ENCODE measurements at regions not wholly inside any gene's neighbourhood (a gene's known extent, or its start where the extent isn't known, plus 50 kb on each side); places are given as distances from the start of the nearest gene placed in this dataset.

- no peaks in the 10 kb centered on the region for H3K9me3 ChIP-seq (replicated peaks; ENCODE audit: control insufficient read depth, insufficient read depth, low read depth, low read length)
- no peak for ATAC-seq
- intact Hi-C loops (cut with micrococcal nuclease) (no loop called here), in situ Hi-C loops (cut with MboI) (no loop called here)
- no peak overlapping the region for H3K9ac ChIP-seq (ENCODE audit: insufficient read depth in 1 of 2, low read depth in 2 of 2, low read length in 2 of 2)
- H3K4me3 ChIP-seq: no peak overlapping the region
- POLR2A ChIA-PET: no interaction called here
- no TSS peak for BruUV-seq (replicated peaks)
- H2AFZ ChIP-seq (ENCODE audit: low read depth, low read length): no peak overlapping the region
- H3K36me3 ChIP-seq (ENCODE audit: control insufficient read depth, insufficient read depth, low read length): no peaks in the 10 kb centered on the region
- no peaks in the 10 kb centered on the region for H3K27me3 ChIP-seq (ENCODE audit: control insufficient read depth in 2 of 2, insufficient read depth in 2 of 2, low read length in 2 of 2)
- no peak for DNase-seq (ENCODE audit: extremely low read depth in 1 of 4, low spot score in 3 of 4)
- H3K4me2 ChIP-seq (ENCODE audit: insufficient read depth, low read length): no peak overlapping the region
- FAIRE-seq: no peak
- 0% methylated on average over 1 of the region's 1 CpG for WGBS (ENCODE audit: insufficient coverage, low coverage, missing lambda C conversion rate)
- no peaks in the 10 kb centered on the region for H3K9me1 ChIP-seq (ENCODE audit: control insufficient read depth, insufficient read depth, low read length)
- no peaks in the 10 kb centered on the region for H4K20me1 ChIP-seq (replicated peaks; ENCODE audit: control insufficient read depth, insufficient read depth, low read length)
- H3K4me1 ChIP-seq (replicated peaks in 1 of 2; ENCODE audit: control insufficient read depth in 2 of 2, insufficient read depth in 2 of 2, low read length in 2 of 2): no peaks in the 10 kb centered on the region
- CTCF ChIA-PET (ENCODE audit: low intra/inter-chr PET ratio): no interaction called here
- H3K27ac ChIP-seq (ENCODE audit: extremely low read depth, low read depth, low read length): no peak overlapping the region
- no peak for TF ChIP-seq TRIM28 (IDR thresholded peaks at IDR 0.05)
- no peak for TF ChIP-seq PHTF2 (CRISPR knock-in tag; IDR thresholded peaks at IDR 0.05)
- TF ChIP-seq GABPB1 (CRISPR knock-in tag; IDR thresholded peaks at IDR 0.05): no peak
- TF ChIP-seq CHD4 (IDR thresholded peaks at IDR 0.05; ENCODE audit: insufficient read depth, insufficient replicate concordance, low read depth, low read length, poor library complexity, severe bottlenecking): no peak
- TF ChIP-seq IRF1 (CRISPR knock-in tag; IDR thresholded peaks at IDR 0.05; ENCODE audit: borderline replicate concordance): no peak
- TF ChIP-seq PHF8 (IDR thresholded peaks at IDR 0.05; ENCODE audit: borderline replicate concordance, low read length): no peak
- no peak for TF ChIP-seq HOXB6 (CRISPR knock-in tag; IDR thresholded peaks at IDR 0.05; ENCODE audit: borderline replicate concordance)
- TF ChIP-seq ZEB2 (IDR thresholded peaks at IDR 0.05): no peak
- no peak for TF ChIP-seq ETV6 (IDR thresholded peaks at IDR 0.05; ENCODE audit: borderline replicate concordance in 1 of 2, low read depth in 2 of 2, low read length in 1 of 2)
- TF ChIP-seq ETV6 (CRISPR knock-in tag; IDR thresholded peaks at IDR 0.05; ENCODE audit: borderline replicate concordance): no peak
- TF ChIP-seq ZC3H8 (IDR thresholded peaks at IDR 0.05): no peak
- TF ChIP-seq COPS2 (conservative IDR thresholded peaks at IDR 0.05): no peak
- no peak for TF ChIP-seq PTBP1 (IDR thresholded peaks at IDR 0.05; ENCODE audit: low read depth, low read length)
- no peak for TF ChIP-seq FUS (optimal IDR thresholded peaks at IDR 0.05; ENCODE audit: low read depth, low read length)
- no peak for TF ChIP-seq NBN (IDR thresholded peaks at IDR 0.05; ENCODE audit: low read depth)
- no peak for TF ChIP-seq ZFX (CRISPR knock-in tag; IDR thresholded peaks at IDR 0.05)
- no peak for TF ChIP-seq ZC3H11A (IDR thresholded peaks at IDR 0.05; ENCODE audit: low read depth, low read length)
- H3K79me2 ChIP-seq (ENCODE audit: control insufficient read depth, insufficient read depth, low read length): no peaks in the 10 kb centered on the region
Measured at GRCh38 chr7:126052229-126052628, 1122.6 kb upstream of the POT1 start.
